C4-2B (cell line): ENCODE measurements at regions not wholly inside any gene's neighbourhood (a gene's known extent, or its start where the extent isn't known, plus 50 kb on each side); places are given as distances from the start of the nearest gene placed in this dataset.

Source experiments
- CTCF ChIP-seq: fragments of 450-650 bp; conservative IDR thresholded peaks from 2 replicates; pipeline ENCODE4 v1.5.1; 2017; ENCODE audit warnings: mild to moderate bottlenecking
- ZFX ChIP-seq: fragments of 450-650 bp; IDR thresholded peaks from 2 replicates; pipeline ENCODE4 v1.6.1; 2017

- no peak for TF ChIP-seq CTCF
- no peak for TF ChIP-seq ZFX
Observed at GRCh38 chr18:72154926-72155325, 389.2 kb downstream of the CBLN2 start.
